AG09309 (cell line): ENCODE measurements at regions not wholly inside any gene's neighbourhood (a gene's known extent, or its start where the extent isn't known, plus 50 kb on each side); places are given as distances from the start of the nearest gene placed in this dataset.

Experiments used
- DNase-seq: peaks from one replicate; pipeline ENCODE4 v3.0.0-alpha.2; 2010; ENCODE audit warnings: low read depth
- H3K4me3 ChIP-seq: 2 replicates; pipeline ENCODE4 v1.5.1; 2011; ENCODE audit warnings: mild to moderate bottlenecking, low read depth, low read length, moderate library complexity; ENCODE audit not compliant: control insufficient read depth
- TF ChIP-seq, protein P1 (sequence below): IDR thresholded peaks from 2 replicates; pipeline ENCODE4 v1.5.1; 2011; ENCODE audit warnings: mild to moderate bottlenecking, low read depth, low read length, inconsistent platforms; ENCODE audit not compliant: insufficient read depth, control insufficient read depth; ENCODE audit errors: missing control alignments

GRCh38 chr16:86344881-86345280 is 165.4 kb upstream of the FOXF1 start:
- H3K4me3 ChIP-seq = no peak overlapping the region
- TF ChIP-seq, protein P1, sequence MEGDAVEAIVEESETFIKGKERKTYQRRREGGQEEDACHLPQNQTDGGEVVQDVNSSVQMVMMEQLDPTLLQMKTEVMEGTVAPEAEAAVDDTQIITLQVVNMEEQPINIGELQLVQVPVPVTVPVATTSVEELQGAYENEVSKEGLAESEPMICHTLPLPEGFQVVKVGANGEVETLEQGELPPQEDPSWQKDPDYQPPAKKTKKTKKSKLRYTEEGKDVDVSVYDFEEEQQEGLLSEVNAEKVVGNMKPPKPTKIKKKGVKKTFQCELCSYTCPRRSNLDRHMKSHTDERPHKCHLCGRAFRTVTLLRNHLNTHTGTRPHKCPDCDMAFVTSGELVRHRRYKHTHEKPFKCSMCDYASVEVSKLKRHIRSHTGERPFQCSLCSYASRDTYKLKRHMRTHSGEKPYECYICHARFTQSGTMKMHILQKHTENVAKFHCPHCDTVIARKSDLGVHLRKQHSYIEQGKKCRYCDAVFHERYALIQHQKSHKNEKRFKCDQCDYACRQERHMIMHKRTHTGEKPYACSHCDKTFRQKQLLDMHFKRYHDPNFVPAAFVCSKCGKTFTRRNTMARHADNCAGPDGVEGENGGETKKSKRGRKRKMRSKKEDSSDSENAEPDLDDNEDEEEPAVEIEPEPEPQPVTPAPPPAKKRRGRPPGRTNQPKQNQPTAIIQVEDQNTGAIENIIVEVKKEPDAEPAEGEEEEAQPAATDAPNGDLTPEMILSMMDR = no peak
- DNase-seq = no peak

DNA sequence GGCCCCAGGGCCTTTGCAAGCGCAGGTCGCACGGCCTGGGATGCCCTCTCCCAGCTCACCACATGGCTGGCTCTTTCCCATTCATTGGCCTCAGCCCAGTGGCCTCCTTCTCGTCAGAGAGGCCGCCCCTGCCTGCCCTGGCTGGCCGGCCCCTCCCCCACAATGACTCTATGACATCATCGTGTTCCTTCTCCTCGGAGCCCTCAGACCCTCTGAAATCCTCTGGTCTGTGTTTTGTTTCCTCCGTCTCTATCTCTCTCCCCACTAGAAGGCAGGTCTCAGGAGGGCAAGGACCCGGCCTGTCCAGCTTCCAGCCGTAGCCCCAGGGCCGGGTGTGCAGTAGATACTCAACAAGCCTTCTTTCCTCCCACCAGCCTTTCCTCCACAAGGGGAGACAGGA is 164.8 kb upstream of the FOXF1 start:
- TF ChIP-seq, protein P1 = no peak
- DNase-seq = no peak
- H3K4me3 ChIP-seq = no peak overlapping the region

- TF ChIP-seq, protein P1 = no peak
- no peak for DNase-seq
- no peak overlapping the region for H3K4me3 ChIP-seq
Observed at GRCh38 chr16:86346034-86346433, 164.3 kb upstream of the FOXF1 start.

GRCh38 chr16:86347090-86347489 is 163.2 kb upstream of the FOXF1 start:
- TF ChIP-seq, protein P1 = no peak
- DNase-seq = no peak
- H3K4me3 ChIP-seq = no peak overlapping the region

DNA sequence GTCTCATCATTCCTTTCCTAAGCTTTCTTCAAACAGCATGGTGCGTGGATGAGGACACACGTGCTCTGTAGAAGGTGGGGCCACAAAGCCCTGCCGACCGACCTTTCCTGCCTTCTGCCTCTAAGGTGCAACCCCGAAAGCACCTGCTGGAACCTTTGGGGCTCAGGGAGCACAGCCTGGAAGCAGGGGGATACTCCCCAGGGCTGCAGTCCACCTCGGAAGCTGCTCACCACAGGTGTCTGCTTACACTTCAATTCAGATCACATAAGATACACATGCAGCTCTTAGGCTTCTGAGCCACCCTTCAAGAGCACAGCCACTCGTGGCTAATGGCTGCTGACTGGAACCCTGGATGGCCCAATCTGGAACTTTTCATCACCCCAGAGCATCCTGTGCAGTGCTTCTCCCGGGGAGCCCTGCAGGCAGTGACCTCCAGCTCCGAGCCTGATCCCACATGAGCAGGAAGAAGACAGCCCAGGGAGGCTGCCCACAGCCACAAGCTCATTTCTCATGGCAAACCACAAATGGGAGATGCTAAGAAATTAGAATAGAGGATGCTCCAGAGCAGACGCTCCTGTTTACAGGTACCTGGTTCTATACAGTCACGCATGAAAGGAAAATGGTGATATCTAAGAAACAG is 162.3 kb upstream of the FOXF1 start:
- TF ChIP-seq, protein P1 = no peak
- H3K4me3 ChIP-seq = no peak overlapping the region
- DNase-seq = no peak

GRCh38 chr16:86349338-86349900 is 160.9 kb upstream of the FOXF1 start:
- DNase-seq = no peak
- no peak overlapping the region for H3K4me3 ChIP-seq
- TF ChIP-seq, protein P1 = no peak
